Small intestine (tissue), 7 donors: ENCODE measurements at regions not wholly inside any gene's neighbourhood (a gene's known extent, or its start where the extent isn't known, plus 50 kb on each side); places are given as distances from the start of the nearest gene placed in this dataset.
"Not testable (repeated sequence)": the region's sequence is repeated elsewhere in the genome, so short reads cannot be mapped to it uniquely, and the experiment has no call there.

ENCODE experiments used
- DNase-seq, 2 donors: peaks; one replicate each; pipeline versions ENCODE4 v3.0.0 to v3.0.0-alpha.2; 2013
- FAIRE-seq: peaks from 2 replicates; lab custom pipeline; 2012; peaks lifted over from hg19 to GRCh38; lab: Jason Lieb, UNC
- H3K27ac ChIP-seq, 3 donors: one replicate each; pipeline ENCODE4 v1.5.1; 2013; ENCODE audit warnings: low read length in 2 of 3, mild to moderate bottlenecking in 2 of 3, control low read depth in 1 of 3, inconsistent platforms in 1 of 3, low read depth in 1 of 3, moderate library complexity in 1 of 3
- H3K27me3 ChIP-seq, 3 donors: one replicate each; pipeline ENCODE4 v1.6.1; 2013; ENCODE audit warnings: low read length in 3 of 3, inconsistent platforms in 1 of 3; ENCODE audit not compliant: control insufficient read depth in 3 of 3, insufficient read depth in 3 of 3
- H3K36me3 ChIP-seq, 3 donors: one replicate each; pipeline ENCODE4 v1.6.1; 2013; ENCODE audit warnings: low read length in 3 of 3, inconsistent platforms in 1 of 3, low read depth in 1 of 3, mild to moderate bottlenecking in 1 of 3, moderate library complexity in 1 of 3; ENCODE audit not compliant: control insufficient read depth in 3 of 3, insufficient read depth in 2 of 3
- H3K4me1 ChIP-seq, 3 donors: one replicate each; pipeline ENCODE4 v1.6.1; 2013; ENCODE audit warnings: low read length in 2 of 3, inconsistent platforms in 1 of 3, low read depth in 1 of 3, mild to moderate bottlenecking in 1 of 3, moderate library complexity in 1 of 3; ENCODE audit not compliant: control insufficient read depth in 3 of 3, insufficient read depth in 2 of 3
- H3K4me3 ChIP-seq, 3 donors: one replicate each; pipeline ENCODE4 v1.5.1; 2013; ENCODE audit warnings: low read length in 3 of 3, control low read depth in 1 of 3, inconsistent platforms in 1 of 3, low read depth in 1 of 3, mild to moderate bottlenecking in 1 of 3, moderate library complexity in 1 of 3
- H3K9me3 ChIP-seq, 2 donors: one replicate each; pipeline ENCODE4 v1.6.1; 2013; ENCODE audit warnings: low read depth in 1 of 2, low read length in 1 of 2; ENCODE audit not compliant: control insufficient read depth in 2 of 2, insufficient read depth in 1 of 2
- WGBS, 3 donors: extraction: QIAGEN DNeasy Blood & Tissue Kit; methylation state at CpG; one replicate each; pipeline ENCODE4 v1.1.7; 2013; 5-methylcytosine and 5-hydroxymethylcytosine counted together
- donor health status: healthy with polysubstance abuse.
- donor health status: control.
- donor health status: control.
- donor health status: Bipolar disorder and iron deficiency.
- donor health status: healthy.

DNA sequence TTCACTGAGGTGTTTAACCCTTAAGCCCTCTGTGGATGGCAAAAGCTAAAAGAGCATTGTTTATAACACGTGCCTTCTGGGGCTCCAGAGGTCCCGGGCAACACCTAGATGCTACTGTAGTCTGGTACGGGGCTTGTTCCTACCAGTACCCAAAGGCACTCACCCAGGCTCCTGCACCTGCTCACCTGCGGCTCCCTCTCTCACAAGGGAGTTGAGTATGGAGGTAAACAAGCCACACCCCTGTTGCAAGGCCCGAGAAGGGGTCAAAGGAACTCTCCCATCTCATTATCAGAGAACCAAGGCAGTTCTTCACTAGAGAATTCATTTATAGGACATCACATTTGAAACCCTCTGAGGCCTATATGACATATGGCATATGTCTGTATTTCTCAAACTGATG lies 53.4 kb upstream of the IL6ST start:
- Histone ChIP-seq H3K27ac (no peak overlapping the region), H3K4me1 (peaks cover 0 to 28% (median 8%) of the 10 kb centered on the region in 3 donors), H3K9me3 (peaks cover 0 to 13% of the 10 kb centered on the region in 2 donors), H3K27me3 (no peaks in the 10 kb centered on the region), H3K4me3 (no peak overlapping the region), H3K36me3 (no peaks in the 10 kb centered on the region)
- 22 to 67% (median 43%) methylated on average over 5 of the region's 5 CpGs for WGBS, 3 donors
- DNase-seq (peak; percentile 56 to 59), FAIRE-seq (no peak)

DNA sequence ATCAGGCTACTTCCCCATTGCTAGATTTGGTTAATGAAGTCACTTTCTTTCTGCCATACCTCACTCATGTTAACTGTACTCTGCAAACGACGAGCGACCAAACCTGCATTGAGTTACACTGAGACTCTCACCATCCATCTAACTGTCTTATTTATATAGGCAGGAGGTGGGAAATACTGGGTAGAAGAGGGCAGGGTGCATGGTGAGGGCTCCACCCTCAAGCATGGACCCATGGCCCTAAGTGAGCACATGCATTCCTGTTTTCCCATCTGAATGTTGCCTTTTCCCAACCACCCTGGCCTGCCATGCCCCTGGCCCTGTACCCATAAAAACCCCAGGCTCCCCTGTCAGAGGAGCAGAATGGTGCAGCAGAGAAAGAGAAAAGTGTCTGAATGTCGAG lies 52.7 kb upstream of the IL6ST start:
- H3K4me3 ChIP-seq, result no peak overlapping the region
- 91 to 95% (median 92%) methylated on average over 4 of the region's 4 CpGs for WGBS, 3 donors
- FAIRE-seq, result no peak

DNA sequence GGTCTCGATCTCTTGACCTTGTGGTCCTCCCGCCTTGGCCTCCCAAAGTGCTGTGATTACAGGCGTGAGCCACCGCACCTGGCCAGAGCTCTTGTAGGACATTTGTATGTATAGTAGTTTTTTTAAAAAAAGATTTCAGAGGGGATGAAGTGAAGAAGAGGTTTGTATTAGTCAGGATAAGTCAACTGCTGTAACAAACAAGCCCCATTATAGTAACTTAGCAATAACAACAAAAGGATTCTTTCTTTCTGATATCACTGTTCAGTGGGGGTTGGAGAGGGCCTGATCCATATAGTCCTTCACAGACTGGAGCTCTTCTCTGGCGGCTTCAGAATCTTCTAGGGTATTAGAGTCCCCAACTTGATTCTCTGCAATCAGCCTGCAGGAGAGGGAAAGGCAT lies 50.7 kb upstream of the IL6ST start:
- Histone ChIP-seq H3K27me3 (no peaks in the 10 kb centered on the region), H3K36me3 (no peaks in the 10 kb centered on the region), H3K9me3 (peaks cover 0 to 5% of the 10 kb centered on the region in 2 donors), H3K4me3 (no peak overlapping the region), H3K4me1 (peaks cover 0 to 19% (median 8%) of the 10 kb centered on the region in 3 donors), H3K27ac (no peak overlapping the region)
- FAIRE-seq (no peak), DNase-seq (no peak)
- WGBS, 3 donors, result 97 to 99% (median 97%) methylated on average over 5 of the region's 5 CpGs

More for the DNA sequence above, 52.7 kb upstream of the IL6ST start:
- H3K4me1 ChIP-seq, result peaks cover 0 to 25% (median 8%) of the 10 kb centered on the region in 3 donors
- no peak overlapping the region for H3K27ac ChIP-seq
- H3K36me3 ChIP-seq, result no peaks in the 10 kb centered on the region
- no peaks in the 10 kb centered on the region for H3K27me3 ChIP-seq
- no peak for DNase-seq
- peaks cover 0 to 10% of the 10 kb centered on the region in 2 donors for H3K9me3 ChIP-seq

DNA sequence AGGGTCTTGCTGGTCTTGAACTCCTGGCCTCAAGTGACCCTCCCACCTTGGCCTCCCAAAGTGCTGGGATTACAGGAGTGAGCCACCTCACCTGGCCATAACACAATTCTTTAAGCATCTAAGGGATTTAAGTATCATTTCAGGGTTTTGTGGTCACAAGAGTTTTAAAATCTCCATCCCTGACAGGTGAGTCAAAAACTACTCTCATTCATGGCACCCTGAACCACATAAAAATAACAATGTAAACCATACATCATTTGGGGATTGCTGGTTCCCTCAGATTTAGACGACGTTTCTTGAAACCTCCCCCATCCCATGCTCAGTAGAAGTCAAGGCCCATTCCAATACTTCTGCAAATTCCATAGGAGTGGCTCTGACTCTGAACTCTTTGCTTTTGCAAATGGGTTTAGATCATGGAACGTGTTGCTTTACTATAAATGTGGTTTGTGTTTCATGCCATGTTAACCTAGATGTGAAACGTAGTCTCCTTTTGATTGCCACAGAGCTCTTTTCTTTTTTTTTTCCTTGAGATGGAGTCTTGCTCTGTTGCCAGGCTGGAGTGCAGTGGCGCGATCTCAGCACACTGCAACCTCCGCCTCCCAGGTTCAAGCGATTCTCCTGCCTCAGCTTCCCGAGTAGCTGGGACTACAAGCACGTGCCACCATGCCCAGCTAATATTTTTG lies 50.1 kb upstream of the IL6ST start:
- H3K36me3 ChIP-seq, DNase-seq, H3K27me3 ChIP-seq, FAIRE-seq, H3K4me3 ChIP-seq, H3K9me3 ChIP-seq, H3K27ac ChIP-seq: not testable (repeated sequence)
- peaks cover 0 to 15% (median 8%) of the 10 kb centered on the region in 3 donors for H3K4me1 ChIP-seq
- WGBS, 3 donors, result 87 to 94% (median 91%) methylated on average over 10 of the region's 10 CpGs
